ENCODE measurements at regions not wholly inside any gene's neighbourhood (a gene's known extent, or its start where the extent isn't known, plus 50 kb on each side); places are given as distances from the start of the nearest gene placed in this dataset.

- DNase-seq, result no peak
Measured at GRCh38 chr4:115945026-115945425, 831.6 kb upstream of the NDST4 start.

- DNase-seq, result no peak
Measured at GRCh38 chr4:115944146-115944905, 830.9 kb upstream of the NDST4 start.

- no peak for DNase-seq
Measured at GRCh38 chr4:115938764-115939443, 825.5 kb upstream of the NDST4 start.

- DNase-seq, result no peak
Measured at GRCh38 chr4:115929373-115929772, 816.0 kb upstream of the NDST4 start.

GRCh38 chr4:115927382-115927781 is 814.0 kb upstream of the NDST4 start:
- no peak for DNase-seq

GRCh38 chr4:115923152-115923551 is 809.7 kb upstream of the NDST4 start:
- DNase-seq, result no peak

GRCh38 chr4:115920637-115921036 is 807.2 kb upstream of the NDST4 start:
- DNase-seq, result no peak

- DNase-seq, result no peak
Measured at GRCh38 chr4:115918149-115918548, 804.7 kb upstream of the NDST4 start.

- DNase-seq, result no peak
Measured at GRCh38 chr4:115906428-115906827, 793.0 kb upstream of the NDST4 start.

GRCh38 chr4:115883847-115884246 is 770.4 kb upstream of the NDST4 start:
- no peak for DNase-seq

- no peak for DNase-seq
Measured at GRCh38 chr4:115883231-115883630, 769.8 kb upstream of the NDST4 start.

- no peak for DNase-seq
Measured at GRCh38 chr4:115873048-115873447, 759.6 kb upstream of the NDST4 start.

GRCh38 chr4:115871596-115871995 is 758.2 kb upstream of the NDST4 start:
- DNase-seq, result no peak

- no peak for DNase-seq
Measured at GRCh38 chr4:115866364-115866896, 753.0 kb upstream of the NDST4 start.

GRCh38 chr4:115865736-115866135 is 752.3 kb upstream of the NDST4 start:
- DNase-seq, result no peak

GRCh38 chr4:115852767-115853091 is 739.3 kb upstream of the NDST4 start:
- no peak for DNase-seq

- DNase-seq, result peak in 18 of 51 donors; percentile 0 to 29 (median 4)
Measured at GRCh38 chr4:115851918-115852766, 738.7 kb upstream of the NDST4 start.

- DNase-seq, result no peak
Measured at GRCh38 chr4:115850799-115851509, 737.5 kb upstream of the NDST4 start.

- DNase-seq, result no peak
Measured at GRCh38 chr4:115844180-115844579, 730.8 kb upstream of the NDST4 start.

- DNase-seq, result no peak
Measured at GRCh38 chr4:115841871-115842270, 728.5 kb upstream of the NDST4 start.

- DNase-seq, result no peak
Measured at GRCh38 chr4:115834441-115834840, 721.0 kb upstream of the NDST4 start.

Data from hypothalamus (tissue), 51 donors.